ENCODE measurements at regions not wholly inside any gene's neighbourhood (a gene's known extent, or its start where the extent isn't known, plus 50 kb on each side); places are given as distances from the start of the nearest gene placed in this dataset.
A peak's percentile ranks its signal among the peaks of the same experiment; 100 is the strongest.
"Not testable (repeated sequence)": the region's sequence is repeated elsewhere in the genome, so short reads cannot be mapped to it uniquely, and the experiment has no call there.

DNA sequence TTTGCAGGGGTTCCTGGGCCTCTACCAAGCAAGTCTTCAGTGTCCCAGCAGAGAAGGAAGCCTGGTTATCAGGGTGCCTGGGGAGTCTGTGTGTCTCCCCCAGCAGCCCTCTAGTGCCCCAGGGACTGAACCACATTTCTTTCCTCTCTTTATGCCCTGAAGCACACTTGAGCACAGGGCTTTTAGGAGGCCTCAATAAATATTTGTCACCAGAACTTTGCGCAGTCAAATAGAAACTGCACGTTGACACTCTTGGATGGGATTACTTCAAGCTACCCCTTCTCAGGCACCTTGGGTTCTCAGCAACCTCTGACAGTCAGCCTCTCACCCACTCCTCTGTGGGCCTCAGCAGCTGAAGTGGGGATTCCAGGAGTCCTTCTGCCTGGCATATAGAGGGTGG lies 226.6 kb upstream of the HES1 start:
- DNase-seq = no peak

DNA sequence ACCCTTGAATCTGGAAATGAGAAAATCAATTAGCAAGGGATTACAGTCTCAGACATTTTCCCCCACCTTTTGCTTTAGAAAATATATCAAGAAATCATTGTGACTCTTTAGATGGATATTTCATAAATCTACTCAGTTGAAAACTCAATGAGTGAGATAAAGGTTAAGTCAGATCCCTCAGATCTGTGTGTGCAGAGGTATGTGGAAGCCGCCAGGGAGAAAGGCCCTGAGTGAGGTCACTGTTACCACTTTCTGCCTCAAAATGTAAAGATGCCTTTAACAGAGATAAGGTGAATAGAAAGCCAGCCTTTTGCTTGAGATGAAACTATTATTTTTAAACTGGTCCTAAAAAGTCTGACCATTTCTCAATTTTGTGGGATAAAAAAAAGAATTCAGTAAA lies 225.6 kb upstream of the HES1 start:
- DNase-seq = no peak

DNA sequence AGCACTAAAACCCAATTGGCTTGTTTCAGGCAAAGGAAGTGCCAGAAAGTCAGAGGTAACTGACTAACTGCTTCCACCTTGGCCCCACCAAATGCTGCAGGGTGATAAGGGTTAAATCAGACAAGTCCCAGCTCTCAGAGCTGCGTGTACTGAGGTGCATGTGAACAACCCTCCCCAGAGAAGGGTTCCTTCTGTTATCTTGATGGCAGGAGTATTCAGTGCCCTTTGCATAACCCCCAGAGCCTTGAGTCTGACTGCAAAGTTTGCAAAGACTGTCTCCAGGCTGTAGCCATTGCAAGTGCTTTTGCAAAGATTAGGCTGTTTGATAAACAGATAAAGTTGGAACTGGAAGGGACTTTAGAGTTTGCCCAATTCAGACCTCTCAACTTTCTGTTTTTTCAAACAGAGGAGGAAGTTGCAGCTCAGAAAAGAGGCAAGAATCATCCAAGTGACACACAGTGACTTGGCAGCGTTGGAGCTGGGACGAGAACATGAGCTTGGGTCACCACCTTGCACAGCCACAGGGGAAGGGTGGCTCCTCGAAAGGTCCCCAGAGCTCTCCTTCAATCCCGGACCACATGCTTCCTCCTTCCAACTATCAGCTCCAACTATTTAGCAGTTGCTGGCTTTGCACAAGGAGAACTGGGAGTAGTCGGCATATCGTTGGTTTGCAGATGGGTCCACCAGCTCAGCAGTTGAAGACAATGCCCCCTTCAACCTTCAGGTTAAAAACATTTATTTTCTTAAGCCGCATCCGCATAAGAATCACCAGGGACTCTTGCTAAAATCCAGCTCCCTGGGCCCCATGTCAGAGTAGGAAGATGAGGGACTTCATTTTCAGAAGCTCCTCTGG lies 224.8 kb upstream of the HES1 start:
- DNase-seq = no peak

DNA sequence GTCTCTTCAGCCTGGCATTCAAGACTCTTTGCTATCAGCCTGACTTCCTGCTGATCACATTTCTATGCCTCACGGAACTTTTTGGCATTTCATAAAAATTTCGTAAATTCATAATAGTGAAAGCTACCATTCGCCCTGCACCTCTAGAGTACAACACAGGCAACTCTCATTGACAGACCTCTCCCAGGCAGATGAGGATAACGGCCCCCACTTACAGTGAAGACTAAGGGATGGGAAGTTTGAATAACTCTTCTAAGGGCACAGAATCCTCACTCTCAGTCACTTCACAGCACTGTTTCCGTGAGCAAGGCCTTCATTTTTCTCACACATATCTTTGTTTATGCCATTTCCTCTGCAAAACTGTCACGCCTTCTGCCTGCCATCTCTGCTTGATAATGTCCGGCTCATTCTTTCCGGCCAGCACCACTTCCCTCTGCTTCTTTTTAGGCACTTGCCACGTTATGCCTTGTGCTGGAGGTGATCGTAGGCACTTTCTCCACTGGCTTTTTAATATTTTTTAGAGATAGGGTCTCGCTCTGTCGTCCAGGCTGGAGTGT lies 224.1 kb upstream of the HES1 start:
- DNase-seq = no peak

DNA sequence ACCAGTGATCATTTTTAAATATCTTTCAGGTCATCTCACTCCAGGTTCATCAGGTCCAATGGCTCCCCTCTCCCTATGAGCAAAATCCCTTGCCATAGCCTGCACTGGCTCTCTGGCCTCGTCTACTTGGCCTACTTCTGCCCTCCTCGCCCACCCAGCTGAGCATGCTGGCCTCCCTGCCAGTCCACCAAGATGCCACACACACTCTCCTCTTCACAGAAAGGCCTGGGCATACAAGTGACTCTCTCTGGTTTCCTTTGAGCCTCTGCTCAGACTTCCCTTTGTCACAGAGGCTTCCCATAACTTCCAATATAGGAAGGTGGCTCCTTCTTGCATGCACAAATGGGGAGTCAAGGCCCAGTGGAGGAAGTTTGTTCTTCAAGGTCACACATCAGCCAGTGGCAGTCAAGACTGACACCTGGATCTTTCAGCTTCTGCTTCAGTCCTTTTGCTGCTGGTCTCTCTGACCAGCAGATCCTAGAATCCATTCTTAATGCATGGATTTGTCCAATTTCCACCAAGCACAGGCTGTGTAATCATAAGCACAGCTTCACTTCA lies 223.2 kb upstream of the HES1 start:
- DNase-seq = no peak

DNA sequence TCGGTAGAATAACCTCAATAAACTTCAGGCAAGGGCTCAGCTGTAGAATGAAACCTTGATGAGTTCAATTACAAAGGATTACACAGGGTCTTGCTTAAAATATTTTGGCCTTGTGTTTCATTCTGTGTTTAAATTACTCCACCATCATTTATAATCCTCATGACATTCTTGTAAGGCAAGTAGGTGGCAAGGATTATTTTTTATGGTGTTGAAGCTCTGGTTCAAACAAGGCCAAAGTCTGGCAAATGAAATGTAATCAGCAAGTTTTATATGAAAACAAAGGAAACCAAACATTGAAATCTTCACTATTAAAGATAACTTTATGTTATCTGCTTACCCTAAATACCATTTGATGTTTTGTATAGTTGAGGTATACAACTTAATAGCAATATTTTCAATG lies 221.3 kb upstream of the HES1 start:
- DNase-seq = no peak

DNA sequence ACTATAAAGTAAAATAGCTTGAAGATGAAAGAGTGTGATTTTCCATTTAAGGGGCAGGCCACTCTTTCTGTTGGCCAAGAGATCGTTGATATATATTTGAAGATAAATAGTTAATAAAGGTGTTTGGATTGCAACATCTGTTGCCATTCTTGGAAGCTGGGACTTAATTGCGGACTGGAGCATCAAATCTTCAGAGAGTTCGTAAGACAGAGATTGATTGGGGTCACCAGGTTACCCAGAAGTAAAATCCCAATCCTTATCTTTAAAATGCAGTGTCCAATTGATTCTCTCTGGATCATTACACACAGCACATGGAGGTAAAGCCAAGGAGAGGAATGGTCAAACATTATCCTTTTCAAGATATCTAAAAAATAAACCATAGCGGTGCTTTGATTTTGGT lies 220.8 kb upstream of the HES1 start:
- no peak for DNase-seq

DNA sequence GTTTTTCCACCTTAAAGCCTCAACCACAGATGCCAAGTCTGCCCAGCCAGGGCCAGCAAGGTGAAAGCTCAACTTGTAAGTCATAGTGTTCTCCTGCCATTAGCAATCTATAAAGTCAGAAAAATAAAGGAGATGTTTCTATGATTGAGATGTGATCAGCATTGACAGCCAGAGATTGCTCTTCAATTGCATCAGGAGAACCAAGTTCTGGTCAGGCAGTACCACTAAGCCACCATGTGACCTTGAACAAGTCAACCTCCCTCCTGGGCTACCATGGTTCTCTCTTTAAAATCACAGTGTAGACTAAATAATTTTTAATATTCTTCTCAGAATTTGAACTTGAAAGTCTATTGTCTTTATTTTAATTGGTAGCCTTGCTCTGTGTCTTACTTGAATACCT lies 220.3 kb upstream of the HES1 start:
- DNase-seq = no peak

DNA sequence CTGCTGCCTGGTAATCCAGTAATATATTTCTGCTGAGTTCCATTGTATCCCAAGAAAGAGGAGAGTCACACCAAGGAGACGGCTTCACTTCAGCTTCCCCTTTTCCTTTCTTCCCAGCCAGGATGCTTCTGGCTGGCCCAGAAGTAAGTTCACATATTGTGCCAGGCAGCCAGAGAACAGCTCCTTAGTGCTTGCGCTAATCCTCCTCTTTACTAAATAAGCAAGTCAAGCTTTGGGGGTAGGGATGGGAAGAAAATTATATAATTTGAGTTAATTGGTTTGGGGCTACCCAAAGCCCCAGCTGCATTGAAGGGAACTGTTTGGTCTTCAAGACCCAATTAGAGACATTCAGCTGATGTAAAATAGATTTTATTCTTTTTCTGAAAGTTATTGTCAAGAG lies 218.8 kb upstream of the HES1 start:
- peak; percentile 24 for DNase-seq

DNA sequence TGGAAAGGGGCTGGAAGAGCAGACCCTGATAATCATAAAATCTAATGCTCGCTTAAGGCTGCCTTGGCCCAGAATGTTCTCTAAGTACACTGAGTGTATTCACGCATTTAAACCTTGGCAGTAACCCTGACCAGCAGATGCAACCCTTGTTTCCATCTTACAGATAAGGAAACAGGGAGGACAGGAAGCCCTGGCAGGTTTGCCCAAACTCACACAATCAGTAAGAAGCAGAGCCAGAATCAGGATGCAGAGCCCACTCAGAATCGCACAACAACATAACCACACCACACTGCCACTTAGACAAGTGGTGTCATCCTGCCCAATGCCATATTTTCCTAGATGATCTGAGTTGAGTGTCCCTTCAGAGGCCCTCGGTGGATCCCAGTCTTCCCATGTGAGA lies 214.5 kb upstream of the HES1 start:
- no peak for DNase-seq

DNA sequence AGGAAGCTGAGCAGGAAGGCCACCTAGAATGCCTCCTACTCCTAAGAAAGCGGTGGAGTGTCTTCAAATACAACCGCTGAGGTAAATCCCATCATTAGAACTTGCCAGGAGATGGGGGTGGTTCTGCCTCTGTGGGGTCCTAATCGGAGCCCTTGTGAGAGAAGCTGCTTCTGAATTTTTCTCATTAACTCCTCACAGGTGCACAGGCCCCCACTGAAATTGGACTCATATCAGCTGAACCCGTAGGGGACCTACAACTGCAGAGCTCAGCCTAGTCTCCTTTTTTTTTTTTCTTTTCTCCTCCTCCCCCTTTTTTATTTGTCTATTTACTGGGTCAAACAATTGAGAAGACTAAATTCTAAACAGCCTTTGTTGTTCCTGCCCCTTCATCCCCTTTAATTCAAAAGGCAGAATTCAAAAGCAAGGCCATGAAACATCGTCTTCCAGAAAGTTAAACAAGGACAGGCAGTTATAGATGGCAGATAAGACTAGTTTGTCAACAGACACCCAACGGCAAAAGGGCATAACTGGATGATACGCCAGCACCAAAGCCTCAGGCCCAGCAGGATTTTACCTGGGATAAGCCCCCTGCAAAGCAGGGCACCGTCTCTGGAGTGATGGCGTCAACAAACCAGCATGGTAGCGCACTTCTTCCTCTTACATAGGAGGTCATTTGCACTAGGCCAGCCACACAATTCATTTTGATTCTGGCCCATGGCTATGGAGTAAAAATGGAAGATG lies 213.7 kb upstream of the HES1 start:
- no peak for DNase-seq

DNA sequence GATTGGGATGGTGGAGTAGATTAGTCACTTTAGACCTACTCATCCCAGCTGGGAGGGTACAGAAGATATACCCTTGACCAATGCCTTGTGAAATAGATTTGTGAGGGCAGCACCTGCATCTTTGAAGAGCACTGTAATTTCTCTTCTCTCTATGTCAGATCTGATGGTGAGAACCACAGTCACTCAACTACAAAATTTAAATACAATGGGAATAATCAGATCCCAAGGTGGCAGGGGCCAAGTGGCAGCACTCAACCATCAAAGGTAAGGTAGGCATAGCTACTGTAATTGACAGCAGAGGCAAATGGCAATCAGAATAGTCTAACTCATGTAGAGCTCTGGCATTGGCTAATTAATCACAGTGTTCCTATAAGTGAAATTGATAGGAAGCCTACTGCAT lies 212.0 kb upstream of the HES1 start:
- not testable (repeated sequence) for DNase-seq

DNA sequence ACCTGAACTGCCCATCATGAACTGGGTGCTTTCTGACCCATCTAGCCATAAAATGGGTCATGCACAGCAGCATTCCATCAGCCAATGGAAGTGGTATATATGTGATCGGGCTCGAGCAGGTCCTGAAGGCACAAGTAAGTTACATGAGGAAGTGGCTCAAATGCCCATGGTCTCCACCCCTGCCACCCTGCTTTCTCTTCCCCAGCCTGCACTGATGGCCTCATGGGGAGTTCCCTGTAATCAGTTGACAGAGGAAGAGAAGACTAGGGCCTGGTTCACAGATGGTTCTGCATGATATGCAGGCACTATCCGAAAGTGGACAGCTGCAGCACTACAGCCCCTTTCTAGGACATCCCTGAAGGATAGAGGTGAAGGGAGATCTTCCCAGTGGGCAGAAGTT lies 209.9 kb upstream of the HES1 start:
- not testable (repeated sequence) for DNase-seq

DNA sequence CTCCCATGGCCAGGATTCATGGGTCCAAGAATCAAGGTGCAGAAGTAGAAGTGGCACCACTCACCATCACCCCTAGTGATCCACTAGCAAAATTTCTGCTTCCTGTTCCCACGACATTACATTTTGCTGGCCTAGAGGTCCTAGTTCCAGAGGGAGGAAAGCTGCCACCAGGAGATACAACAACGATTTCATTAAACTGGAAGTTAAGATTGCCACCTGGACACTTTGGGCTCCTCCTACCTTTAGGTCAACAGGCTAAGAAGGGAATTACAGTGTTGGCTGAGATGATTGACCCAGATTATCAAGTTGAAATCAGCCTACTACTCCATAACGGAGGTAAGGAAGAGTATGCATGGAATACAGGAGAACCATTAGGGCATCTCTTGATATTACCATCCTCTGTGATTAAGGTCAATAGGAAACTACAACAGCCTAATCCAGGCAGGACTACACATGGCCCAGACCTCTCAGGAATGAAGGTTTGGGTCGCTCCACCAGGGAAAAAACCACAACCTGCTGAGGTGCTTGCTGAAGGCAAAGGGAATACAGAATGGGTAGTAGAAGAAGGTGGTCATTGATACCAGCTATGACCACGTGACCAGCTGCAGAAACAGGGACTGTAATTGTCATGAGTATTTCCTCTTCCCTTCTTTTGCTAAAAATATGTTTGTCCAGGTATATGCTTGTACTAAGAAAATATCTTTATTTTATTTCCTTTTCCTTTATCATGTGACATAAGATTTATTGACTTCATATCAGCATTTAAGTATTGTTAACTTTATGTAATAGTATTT lies 208.3 kb upstream of the HES1 start:
- not testable (repeated sequence) for DNase-seq

DNA sequence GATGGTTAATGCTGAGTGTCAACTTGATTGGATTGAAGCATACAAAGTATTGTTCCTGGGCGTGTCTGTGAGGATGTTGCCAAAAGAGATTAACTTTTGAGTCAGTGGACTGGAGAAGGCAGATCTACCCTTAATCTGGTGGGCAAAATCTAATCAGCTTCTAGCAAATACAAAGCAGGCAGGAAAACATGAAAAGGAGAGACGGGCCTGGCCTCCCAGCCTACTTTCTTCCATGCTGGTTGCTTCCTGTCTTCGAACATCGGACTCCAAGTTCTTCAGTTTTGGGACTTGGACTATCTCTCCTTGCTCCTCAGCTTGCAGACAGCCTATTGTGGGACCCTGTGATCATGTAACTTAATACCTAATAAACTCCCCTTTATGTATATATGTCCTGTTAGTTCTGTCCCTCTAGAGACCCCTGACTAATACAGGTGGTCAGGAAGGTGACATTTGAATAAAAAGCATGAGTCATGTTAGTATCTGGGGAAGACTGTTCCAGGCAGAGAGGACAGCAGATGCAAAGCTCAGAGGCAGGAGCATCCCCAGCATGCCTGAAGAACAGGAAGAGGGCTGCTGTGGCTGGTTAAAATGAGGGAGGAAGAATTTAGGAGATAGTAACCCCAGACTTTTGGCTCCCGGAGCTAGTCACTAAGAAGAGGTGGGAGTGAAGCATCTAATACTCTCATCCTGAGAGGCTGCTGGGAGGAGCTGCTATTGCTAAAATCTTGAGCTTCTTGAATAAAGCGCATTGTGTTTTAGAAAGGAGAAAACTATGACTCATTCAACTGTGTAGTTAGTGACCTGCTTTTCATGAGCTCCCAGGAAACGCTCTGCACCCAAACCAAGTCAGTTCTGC lies 207.4 kb upstream of the HES1 start:
- DNase-seq = no peak

DNA sequence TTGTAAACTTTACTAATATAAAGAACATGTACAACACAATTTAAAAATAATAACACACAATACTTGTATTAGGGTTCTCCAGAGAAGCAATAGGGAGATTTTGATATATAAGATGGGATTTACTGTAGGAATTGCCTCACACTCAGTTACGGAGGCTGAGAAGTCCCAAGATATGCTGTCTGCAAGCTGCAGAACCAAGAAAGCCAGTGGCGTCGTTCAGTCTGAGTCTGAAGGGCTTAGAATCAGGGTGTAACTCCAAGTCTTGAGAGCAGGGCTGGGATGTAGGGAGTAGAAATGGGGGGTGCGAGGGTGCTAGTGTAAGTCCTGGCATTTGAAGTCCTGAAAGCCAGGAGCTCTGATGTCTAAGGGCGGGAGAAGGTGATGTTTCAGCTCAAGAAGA lies 206.6 kb upstream of the HES1 start:
- no peak for DNase-seq

DNA sequence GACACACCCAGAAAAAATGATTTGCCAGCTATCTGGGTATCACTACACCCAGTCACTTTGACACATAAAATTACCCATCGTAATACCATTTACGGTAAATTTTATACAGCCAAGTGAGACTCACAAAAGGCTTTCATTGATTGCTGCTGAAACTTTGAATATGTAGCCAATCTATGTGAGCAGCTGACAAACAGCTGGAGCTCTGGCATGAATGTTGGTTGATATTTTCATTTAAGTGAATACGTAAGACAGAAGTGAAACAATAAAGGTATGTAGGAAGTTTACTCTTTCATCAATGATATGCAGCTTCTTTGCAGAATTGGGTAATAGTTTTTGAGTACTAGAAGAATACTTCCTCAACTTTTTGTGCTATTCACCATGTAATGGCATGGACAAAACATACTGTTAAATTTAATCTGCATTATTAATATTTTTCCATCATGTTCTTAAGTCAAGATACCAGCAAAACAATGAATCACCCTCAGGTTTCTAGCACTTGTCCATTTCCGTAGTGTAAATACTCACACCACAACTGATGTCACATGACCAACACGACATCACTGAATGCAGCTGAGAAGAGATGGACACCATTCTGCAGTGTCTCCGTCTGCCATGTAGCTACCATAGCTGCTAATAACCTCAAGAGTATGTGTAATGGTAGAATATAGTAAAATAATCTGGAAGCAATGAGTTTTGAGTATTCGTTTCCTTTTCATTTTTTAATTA lies 205.9 kb upstream of the HES1 start:
- no peak for DNase-seq

DNA sequence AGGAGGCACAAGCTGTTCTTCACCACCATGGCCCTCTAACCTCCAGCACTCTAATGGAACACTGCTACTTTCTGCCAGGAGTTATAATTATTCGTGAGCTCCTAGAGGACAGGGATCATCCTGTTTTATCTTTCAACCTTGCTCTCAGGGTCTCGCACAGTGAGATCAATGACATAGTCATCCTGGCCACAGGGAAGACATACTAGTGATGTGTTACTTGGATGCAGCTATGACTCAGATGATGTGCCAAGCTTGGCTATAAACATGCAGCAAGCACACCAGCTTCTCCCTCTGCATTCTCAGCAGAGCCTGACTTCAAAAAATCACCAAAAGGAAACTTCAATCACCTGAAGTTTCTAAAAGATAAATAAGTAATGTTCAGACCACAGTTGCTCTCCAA lies 203.8 kb upstream of the HES1 start:
- DNase-seq = no peak

DNA sequence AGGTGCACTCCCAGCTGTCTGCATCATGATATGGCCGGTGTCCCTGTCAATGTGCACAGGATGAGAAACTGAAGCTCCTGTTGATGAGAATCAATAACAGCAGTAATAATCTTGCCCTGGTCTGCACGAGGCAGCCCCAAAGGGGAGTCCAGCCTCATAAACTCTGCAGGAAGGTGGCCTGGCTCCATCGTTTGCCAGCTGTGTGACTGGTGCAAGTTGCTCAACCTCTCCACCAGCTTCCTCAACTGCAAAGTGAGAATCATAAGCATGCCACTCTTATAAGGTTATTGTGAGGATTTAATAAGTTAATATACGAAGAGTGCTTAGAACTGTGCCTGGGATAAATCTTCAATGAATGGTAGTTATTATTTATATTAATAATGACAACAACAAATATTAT lies 203.4 kb upstream of the HES1 start:
- DNase-seq = no peak

DNA sequence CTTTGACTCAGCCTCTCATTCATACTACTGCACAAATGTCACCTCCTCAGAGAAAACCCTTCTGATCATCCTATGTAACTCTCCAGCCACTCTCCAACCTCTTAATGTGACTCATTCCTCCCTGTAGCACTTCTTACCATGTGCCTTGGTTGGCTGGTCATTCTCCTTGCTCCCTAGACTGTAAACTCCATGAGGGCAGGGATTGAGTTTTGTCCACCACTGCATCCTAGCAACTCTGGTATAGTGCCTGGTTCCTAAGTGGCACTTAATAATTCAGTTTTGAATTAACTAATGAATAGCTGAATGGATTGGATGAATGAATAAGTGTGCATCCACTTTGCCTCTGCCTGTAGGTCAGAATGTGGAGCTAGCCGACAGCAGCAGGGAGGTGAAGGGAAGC lies 202.5 kb upstream of the HES1 start:
- no peak for DNase-seq

DNA sequence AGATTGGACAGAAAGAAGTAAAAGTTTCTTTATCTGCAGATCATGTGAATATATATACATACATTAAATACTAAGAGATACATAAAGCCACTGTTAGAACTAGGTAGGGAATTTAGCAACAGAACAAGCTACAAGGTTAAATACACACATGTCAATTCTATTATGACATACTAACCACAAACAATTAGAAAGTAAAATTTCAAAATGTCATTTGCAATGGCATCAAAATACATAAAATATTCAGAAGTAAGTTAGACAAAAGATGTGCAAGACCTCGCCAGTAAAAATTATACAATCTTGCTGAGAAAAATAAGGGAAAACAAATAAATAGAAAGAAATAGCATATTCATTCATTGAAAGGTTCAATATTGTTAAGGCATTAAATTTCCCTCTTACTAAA lies 200.0 kb upstream of the HES1 start:
- DNase-seq = no peak
